Suppressor macrophage treated with lipopolysaccharide for 4 hours (primary cell): ENCODE measurements at regions not wholly inside any gene's neighbourhood (a gene's known extent, or its start where the extent isn't known, plus 50 kb on each side); places are given as distances from the start of the nearest gene placed in this dataset.
A peak's percentile ranks its signal among the peaks of the same experiment; 100 is the strongest.

Experiments
- DNase-seq: peaks from one replicate; pipeline ENCODE4 v3.0.0-alpha.2; 2020

GRCh38 chr3:135490219-135490915, 475.2 kb upstream of the PPP2R3A start:
- no peak for DNase-seq

DNA sequence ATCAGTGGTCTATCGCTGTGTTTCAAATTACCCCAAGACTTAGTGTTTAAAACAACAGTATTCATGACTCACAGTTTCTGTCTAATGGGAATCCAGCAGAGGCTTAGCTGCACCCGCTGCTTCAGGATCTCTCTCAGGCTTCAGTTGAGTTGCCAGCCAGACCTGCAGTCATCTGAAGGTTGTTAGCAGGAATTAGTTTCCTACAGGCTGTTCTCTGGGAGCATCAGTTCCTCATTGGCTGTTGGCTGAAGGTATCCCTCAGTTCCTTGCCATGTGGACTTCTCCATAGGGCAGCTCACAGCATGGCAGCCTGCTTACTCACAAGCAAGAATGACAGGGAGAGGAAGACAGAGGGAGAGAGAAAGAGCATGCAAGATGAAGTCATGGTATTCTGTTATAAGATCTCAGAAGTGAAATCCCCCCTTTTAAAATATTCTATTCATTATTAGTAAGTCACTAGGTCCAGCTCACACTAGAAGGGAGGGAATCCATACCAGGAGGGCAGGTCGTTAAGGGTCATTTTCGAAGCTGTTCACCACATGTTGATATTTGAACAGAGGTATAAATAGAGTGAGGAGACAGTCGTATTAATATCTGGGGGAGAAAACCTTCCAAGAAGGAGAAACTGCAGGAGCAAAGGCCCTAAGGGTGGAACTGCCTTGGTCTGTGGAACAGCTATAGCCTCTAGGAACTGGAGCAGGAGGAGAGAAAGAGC, 473.9 kb upstream of the PPP2R3A start:
- no peak for DNase-seq

DNA sequence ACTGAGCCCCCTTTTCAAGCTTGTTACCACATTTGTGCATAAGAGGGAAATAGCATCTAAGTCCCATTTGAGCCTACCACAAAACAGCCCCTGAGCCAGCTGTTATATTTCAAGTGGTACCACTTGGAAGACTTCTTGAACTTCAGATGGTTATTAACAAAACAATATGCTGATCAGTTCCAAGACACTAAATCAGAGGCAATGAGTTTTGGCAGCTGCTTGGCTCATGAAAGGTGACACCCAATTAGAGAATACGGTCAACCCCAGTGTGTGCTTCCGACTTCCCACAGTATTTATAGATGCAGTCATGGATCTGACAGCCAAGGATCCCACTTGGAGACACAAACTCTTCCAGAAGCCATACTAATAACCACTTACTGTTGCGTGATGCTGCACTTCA, 469.6 kb upstream of the PPP2R3A start:
- no peak for DNase-seq

DNA sequence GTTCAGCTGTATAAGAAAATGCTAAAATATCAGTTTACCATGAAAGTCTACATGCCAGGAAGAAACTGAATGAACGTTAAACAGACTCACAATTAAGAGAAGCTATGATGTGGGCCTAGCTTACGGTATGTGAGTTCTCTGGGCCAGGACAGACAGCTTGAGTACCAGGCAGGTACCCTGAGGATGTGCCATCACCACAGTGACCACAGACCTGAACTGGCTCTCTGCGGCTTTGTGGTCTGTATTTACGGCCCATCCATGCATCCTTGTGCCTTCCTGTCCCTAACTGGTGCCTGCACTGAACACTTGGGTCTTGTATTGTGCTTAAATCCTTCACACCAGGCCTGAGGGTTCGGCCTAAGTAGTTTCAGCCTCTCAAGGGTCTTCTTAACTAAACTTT, 467.5 kb upstream of the PPP2R3A start:
- no peak for DNase-seq

DNA sequence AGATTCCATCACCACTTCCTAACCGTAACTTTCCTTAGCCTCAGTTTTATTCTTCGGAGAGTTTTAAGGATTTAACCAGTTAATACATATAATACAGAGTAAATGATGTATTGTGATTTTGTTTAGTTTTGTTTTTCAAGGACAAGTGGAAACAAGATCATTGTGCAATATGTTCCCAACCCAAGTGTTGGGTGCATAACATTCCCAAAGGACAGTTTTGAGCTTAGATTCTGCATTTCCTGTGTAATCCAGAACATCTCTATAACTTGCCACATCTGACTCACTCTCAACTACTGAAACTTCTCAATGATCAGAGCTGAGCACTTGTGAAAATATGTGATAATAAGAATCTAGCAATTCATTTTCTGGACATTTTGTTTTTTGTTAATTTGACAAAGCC, 466.1 kb upstream of the PPP2R3A start:
- no peak for DNase-seq

DNA sequence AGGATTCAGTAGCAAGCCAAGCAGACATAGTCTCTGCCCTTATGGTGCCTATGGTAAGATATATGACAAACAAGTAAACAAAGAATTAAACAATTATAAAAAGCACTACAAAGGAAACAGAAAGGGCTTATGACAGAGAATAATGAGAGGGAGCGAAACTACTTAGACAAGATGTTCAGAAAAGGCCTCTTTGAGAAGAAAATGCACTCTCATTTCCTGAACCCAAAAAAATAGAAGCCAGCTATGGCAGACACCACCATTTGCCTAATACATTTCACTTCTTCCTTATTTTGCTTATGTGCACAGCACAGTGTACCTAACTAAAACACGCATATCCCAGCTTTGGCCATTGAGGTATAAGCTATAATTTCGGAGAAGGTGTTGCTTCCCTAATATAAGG, 465.5 kb upstream of the PPP2R3A start:
- DNase-seq, result no peak

DNA sequence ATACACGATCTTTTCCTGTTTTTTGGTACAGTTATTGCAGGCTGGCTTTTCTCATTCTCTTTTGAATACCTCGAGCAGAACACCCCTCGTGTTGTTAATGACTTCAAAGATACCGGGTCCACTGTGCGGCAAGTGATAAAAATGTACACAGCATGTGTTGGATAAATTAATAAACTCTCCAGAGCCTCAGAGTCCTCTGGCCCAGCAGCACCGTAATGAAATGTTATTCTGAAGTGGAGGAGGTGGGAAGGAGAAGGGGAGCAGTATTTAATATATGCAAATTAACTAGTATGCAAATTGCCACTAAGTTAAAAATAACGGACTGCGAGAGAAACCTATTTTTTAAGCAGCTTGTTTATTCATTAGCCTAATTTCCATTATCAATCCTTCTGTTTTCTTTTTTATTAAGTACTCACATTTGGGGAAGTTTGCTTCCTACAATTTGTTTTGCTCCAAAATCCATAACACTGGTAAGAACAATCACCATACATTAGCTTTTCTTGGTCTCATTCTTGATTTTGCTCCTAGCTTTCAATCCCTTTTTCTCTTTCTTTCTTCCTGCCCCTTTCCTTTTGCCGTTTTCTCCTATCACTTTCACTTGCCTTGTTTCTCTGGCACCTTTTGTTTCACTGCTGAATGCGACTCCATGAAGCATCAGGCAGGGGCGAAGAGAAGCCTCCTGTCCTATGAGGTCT, 462.3 kb upstream of the PPP2R3A start:
- no peak for DNase-seq

- peak; percentile 49 for DNase-seq
Observed at GRCh38 chr3:135503760-135504686, 461.5 kb upstream of the PPP2R3A start.

GRCh38 chr3:135513106-135514059, 452.1 kb upstream of the PPP2R3A start:
- peak; percentile 33 for DNase-seq

- DNase-seq, result no peak
Observed at GRCh38 chr3:135514060-135514448, 451.5 kb upstream of the PPP2R3A start.

GRCh38 chr3:135516143-135516542, 449.4 kb upstream of the PPP2R3A start:
- peak; percentile 4 for DNase-seq

DNA sequence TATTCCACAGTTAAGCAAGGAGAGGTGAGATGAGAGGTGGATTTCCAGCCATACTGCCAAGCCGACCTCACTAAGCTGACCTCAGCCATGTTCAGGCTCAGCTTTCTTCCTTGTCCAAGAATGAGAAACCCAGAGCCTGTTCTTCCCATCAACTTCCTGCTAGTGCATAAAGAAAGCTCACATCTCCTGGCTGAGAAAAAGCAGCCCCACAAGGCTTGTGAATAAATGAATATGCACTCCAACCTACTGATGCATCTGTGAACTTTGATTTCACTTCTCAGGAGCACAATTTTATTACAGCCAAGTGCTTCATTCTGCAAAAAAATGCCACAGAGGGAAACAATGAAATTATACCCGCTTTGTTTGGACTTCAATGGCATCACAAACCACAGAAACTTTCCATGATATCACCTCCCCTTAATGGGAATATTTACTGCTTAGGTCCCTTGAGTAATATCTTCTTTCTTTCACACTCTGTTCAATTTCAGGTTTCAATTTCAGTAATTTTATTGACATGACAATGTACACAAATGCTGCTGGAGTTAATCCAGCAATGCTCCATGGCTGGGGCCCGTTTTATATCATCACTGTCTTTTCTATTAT, 437.0 kb upstream of the PPP2R3A start:
- no peak for DNase-seq

DNA sequence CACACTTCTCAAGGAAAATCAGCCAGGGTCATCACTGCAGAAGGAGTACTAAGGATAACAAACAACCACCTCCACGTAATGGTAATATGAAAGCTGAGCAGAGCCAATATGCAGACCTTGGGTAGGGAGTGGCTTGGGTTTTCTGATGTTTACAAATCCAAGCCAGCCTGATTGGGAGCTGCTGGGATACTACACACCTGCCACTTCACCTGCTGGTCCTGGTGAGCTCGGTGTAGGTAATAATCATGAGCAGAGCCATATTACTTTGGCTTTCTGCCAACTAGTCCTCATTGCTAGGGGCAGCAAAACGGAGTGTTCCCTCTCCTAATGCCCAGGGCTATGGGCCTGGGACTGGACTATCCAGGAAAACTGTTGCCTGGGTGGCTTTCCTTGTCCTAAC, 433.5 kb upstream of the PPP2R3A start:
- DNase-seq, result no peak

DNA sequence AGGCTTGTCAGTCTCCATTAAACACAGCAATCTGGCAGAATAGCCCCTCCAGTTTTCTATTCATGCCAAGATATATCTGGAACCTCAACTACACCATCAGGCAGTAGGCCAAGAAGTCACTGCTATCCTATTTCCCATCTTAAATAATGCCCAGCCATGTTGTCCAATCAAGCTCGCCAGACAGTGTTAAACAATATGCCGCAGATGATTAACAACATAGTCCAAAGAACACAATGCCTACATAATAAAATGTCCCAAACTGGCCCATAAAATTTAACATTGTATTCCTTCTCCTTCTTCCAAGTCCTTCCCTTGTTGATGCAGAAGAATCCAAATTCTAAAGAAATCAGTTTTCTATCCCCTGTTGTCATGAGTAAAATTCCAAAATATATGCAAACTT, 427.4 kb upstream of the PPP2R3A start:
- no peak for DNase-seq

- no peak for DNase-seq
Observed at GRCh38 chr3:135539351-135539750, 426.2 kb upstream of the PPP2R3A start.

- no peak for DNase-seq
Observed at GRCh38 chr3:135539854-135540253, 425.7 kb upstream of the PPP2R3A start.

DNA sequence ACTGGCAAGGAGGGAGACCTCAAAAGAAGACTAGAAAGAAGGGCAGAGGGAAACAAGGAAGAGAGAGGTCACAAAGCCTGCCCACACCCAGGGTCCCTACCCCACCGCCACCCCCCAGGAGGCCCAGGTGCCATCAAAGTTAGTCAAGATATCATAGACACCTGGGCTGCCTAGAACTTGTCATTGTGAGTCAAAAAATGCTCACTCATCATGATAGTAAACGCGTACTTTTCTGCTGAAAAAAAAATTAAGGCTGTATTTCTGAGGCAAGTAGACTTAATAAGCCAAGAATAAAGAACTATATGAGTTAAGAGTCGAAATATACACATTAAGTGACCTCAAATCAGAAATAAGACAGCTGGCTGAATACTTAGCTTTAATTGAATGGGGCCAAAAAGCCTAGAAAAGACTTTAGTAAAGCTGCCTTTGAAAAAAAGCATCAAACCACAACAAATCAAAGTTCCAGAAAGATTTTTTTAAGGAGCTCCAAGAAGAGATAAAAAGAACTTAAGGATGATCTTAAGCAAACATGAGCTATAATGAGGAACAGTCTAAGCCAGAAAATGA, 415.5 kb upstream of the PPP2R3A start:
- no peak for DNase-seq

DNA sequence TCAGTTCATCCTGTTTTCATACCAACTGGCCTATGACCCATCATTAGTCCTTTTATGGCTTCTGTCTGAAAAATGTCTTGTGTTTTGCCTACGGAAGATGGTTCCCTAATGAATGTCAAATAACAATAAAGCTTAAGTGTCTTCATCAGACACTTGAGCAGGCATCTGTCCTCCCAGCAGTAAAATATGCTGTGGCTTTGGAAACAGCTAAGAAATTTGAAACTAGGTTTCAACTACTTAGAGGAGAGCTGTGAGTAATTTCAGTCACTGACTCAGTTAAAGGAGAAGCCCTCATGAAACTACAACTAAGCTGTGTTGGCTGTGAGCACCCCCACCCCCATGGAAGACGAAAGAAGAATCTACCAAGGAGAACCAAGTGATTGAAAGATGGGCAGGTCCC, 409.4 kb upstream of the PPP2R3A start:
- no peak for DNase-seq

DNA sequence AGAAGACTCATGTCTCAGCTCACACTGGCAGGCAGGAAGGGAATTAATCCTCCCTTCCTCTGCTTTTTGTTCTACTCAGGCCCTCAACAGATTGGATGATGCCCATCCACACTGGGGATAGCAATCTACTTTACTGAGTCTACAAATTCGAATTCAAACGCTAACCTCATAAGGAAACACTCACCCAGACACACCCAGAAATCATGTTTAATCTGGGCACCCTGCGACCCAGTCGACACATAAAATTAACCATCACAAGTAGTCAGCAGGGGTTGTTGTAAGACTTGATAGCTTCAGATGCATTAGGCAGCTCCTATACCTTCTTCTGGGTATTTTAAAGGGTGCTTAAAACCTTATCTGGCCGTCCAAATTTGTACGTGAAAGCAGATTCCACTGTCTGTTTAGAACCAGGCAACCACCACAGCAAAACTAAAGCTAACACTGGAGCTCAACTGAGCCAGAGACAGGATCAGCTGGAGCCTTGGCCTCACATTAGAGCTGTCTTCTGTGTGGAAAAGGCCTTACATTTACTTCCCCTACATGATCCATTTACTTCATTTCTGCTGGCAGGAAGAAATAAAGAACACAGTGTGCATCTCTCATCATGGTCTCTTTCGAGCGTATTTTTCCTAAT, 407.3 kb upstream of the PPP2R3A start:
- DNase-seq, result no peak

- DNase-seq, result no peak
Observed at GRCh38 chr3:135558906-135559305, 406.6 kb upstream of the PPP2R3A start.

GRCh38 chr3:135559802-135560201, 405.7 kb upstream of the PPP2R3A start:
- DNase-seq, result no peak
